ENCODE measurements at regions not wholly inside any gene's neighbourhood (a gene's known extent, or its start where the extent isn't known, plus 50 kb on each side); places are given as distances from the start of the nearest gene placed in this dataset.
A peak's percentile ranks its signal among the peaks of the same experiment; 100 is the strongest.

DNA sequence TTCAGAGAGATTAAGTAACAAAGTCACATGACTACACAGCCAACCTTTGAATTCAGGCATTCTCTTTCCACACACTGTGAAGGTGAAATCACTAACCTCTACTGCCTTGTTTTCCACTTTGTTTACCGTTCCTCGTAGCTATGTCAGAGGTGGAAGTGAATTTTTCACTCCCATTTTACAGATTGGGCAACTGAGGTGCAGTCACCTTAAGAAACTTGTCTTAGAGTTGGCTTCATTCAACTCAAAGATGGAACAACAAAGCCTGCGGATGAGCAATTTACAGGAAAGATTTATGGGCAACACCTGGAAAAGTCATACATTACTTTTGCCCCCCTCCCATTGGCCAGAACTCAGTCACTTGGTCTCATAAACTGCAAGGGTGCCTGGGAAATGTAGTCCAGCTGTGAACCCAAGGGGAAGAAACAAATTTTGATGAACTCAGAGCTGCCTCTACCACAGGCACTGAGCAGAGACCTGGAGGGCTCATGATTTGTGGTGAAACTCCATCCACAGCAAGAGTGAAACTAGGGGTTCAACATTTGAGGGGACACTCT lies 784.6 kb upstream of the EEF2KMT start:
- no peaks in the 10 kb centered on the region for H3K36me3 ChIP-seq (ENCODE audit: control insufficient read depth, insufficient read depth, low read length)
- H3K4me3 ChIP-seq (ENCODE audit: low read length), result no peak overlapping the region
- no peak for DNase-seq
- H3K4me1 ChIP-seq (ENCODE audit: control insufficient read depth, insufficient read depth, low read length), result no peaks in the 10 kb centered on the region
- WGBS (ENCODE audit: insufficient coverage), result no CpG with 5 or more reads among the region's 3 CpGs
- no peaks in the 10 kb centered on the region for H3K9me3 ChIP-seq (replicated peaks; ENCODE audit: control insufficient read depth, low read depth, low read length)
- H3K27me3 ChIP-seq (ENCODE audit: control insufficient read depth, insufficient read depth, low read length), result no peaks in the 10 kb centered on the region
- no peak overlapping the region for H3K27ac ChIP-seq (ENCODE audit: low read length)

DNA sequence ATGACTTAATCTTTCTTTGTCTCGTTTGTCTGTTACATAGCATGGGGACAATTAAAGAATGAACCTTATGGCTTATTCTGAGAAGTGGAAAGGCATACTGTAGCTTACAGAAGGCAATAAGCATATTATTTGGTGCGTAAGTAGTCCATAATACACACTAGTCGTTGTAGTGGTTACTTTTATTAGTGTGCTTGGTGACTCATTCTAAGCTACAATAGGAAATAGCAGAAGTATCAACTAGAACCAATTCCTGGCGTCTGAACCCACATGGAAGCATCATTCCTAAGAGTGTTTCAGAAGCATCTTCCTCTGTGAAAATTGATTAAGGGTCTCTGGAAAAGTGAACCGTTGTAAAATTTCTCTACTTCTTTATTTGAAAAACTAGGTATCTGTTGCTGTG lies 777.8 kb upstream of the EEF2KMT start:
- WGBS (ENCODE audit: insufficient coverage), result 90% methylated on average over 2 of the region's 5 CpGs

DNA sequence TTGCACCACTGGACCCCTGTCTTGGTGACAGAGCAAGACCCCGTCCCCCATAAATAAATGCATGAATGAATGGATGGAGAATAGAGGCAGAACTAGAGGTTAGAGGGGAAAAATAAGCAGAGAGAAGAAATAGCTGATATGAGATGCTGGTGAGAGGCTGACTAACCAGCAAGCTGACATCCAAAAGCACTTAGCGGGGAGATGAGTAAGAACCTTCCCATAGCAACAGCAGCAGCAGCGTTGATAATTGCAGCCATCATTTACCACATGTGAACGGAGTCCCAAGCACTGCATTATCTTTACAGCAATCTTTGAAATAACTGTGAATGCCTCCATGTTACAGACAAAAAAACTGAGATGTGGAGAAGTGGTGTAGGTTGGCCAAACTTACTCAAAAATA lies 777.3 kb upstream of the EEF2KMT start:
- DNase-seq, result no peak
- Histone ChIP-seq H3K4me1 (ENCODE audit: control insufficient read depth, insufficient read depth, low read length) (no peaks in the 10 kb centered on the region), H3K4me3 (ENCODE audit: low read length) (no peak overlapping the region), H3K9me3 (replicated peaks; ENCODE audit: control insufficient read depth, low read depth, low read length) (no peaks in the 10 kb centered on the region), H3K36me3 (ENCODE audit: control insufficient read depth, insufficient read depth, low read length) (no peaks in the 10 kb centered on the region), H3K27me3 (ENCODE audit: control insufficient read depth, insufficient read depth, low read length) (no peaks in the 10 kb centered on the region), H3K27ac (ENCODE audit: low read length) (no peak overlapping the region)
- 100% methylated on average over 2 of the region's 4 CpGs for WGBS (ENCODE audit: insufficient coverage)

More for the DNA sequence above, 777.8 kb upstream of the EEF2KMT start:
- no peaks in the 10 kb centered on the region for H3K9me3 ChIP-seq (replicated peaks; ENCODE audit: control insufficient read depth, low read depth, low read length)
- DNase-seq, result no peak
- no peaks in the 10 kb centered on the region for H3K27me3 ChIP-seq (ENCODE audit: control insufficient read depth, insufficient read depth, low read length)
- H3K36me3 ChIP-seq (ENCODE audit: control insufficient read depth, insufficient read depth, low read length), result no peaks in the 10 kb centered on the region
- H3K27ac ChIP-seq (ENCODE audit: low read length), result no peak overlapping the region
- no peaks in the 10 kb centered on the region for H3K4me1 ChIP-seq (ENCODE audit: control insufficient read depth, insufficient read depth, low read length)
- H3K4me3 ChIP-seq (ENCODE audit: low read length), result no peak overlapping the region

DNA sequence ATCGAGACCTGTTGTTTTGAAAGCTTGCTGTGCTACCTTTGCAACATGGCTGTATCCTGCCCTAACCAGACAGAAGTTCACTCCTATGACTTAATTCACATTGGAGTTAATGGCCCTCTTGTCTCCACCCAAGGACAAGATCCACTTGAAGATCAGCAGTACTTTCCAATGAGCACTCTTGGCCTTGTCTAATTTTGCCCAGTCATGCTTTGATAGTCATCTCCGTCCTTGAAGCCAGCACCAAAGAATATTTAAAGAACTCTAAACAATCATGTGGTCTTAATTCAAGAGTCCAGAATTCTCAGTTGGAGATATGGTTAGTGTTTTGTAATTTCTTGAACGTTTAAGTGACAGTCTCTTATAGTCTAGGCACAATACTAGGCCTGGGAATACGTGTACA lies 775.6 kb upstream of the EEF2KMT start:
- WGBS (ENCODE audit: insufficient coverage), result 83% methylated on average over 1 of the region's 4 CpGs
- Histone ChIP-seq H3K36me3 (ENCODE audit: control insufficient read depth, insufficient read depth, low read length) (no peaks in the 10 kb centered on the region), H3K4me1 (ENCODE audit: control insufficient read depth, insufficient read depth, low read length) (no peaks in the 10 kb centered on the region), H3K27ac (ENCODE audit: low read length) (no peak overlapping the region), H3K9me3 (replicated peaks; ENCODE audit: control insufficient read depth, low read depth, low read length) (no peaks in the 10 kb centered on the region), H3K4me3 (ENCODE audit: low read length) (no peak overlapping the region), H3K27me3 (ENCODE audit: control insufficient read depth, insufficient read depth, low read length) (no peaks in the 10 kb centered on the region)
- DNase-seq, result no peak

DNA sequence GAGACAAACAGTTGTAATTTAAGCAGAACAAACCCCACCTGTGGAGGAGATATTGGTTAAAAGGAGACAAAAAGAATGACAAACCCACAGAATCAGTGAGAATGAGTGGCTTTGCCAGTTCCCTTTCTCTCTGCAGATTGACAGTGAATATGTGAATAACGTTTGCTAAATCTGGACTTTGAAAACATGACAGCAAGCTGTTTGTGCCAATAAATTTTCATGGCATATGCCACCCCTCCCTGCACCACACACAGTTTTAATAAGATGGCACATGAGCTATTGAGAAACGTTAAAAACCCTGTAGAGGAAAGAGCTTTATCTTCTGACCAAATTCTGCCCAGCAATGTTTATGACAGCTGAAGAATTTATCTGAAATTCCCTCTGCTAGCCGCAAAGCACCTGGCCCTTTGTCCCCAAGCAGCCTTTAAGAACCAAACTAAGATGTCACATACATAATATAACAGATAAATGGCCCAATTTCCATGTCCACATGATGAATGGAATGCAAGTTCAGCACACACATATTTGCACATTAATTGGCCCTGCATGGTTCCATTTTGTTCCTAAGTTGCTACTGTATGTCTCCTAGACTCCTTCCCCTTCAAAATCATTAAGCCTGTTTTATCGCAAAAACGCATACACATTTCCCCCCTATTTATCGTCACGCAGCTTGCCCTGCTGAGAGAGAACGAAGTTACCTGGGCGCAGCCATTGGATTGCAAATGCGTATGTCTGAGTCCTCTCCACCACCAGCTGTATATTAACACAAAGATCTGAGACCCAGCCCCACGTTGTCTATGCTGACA lies 773.5 kb upstream of the EEF2KMT start:
- 0% methylated on average over 1 of the region's 11 CpGs for WGBS (ENCODE audit: insufficient coverage)
- no peaks in the 10 kb centered on the region for H3K4me1 ChIP-seq (ENCODE audit: control insufficient read depth, insufficient read depth, low read length)
- no peaks in the 10 kb centered on the region for H3K27me3 ChIP-seq (ENCODE audit: control insufficient read depth, insufficient read depth, low read length)
- no peak overlapping the region for H3K4me3 ChIP-seq (ENCODE audit: low read length)
- H3K36me3 ChIP-seq (ENCODE audit: control insufficient read depth, insufficient read depth, low read length), result no peaks in the 10 kb centered on the region
- H3K27ac ChIP-seq (ENCODE audit: low read length), result no peak overlapping the region
- no peaks in the 10 kb centered on the region for H3K9me3 ChIP-seq (replicated peaks; ENCODE audit: control insufficient read depth, low read depth, low read length)
- DNase-seq, result no peak

DNA sequence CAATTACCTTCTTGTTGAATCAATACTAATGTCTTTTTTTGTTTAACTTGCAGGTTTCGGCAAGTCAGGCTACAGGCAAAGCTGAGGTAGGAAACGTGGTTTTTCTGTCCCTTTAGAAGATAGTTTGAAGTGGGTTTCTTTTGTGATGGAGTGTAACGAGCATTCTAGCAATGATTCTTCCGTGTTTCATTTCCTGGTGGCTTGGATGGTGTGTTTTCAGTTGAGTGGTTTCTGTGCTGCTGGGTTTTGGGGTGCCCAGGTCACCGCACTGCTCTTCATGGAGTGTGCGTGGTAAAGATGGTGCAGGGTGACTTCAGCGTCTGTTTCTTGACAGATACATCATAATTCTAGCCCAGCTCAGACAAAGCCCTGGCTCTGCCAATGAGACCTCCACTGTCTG lies 769.7 kb upstream of the EEF2KMT start:
- Histone ChIP-seq H3K27me3 (ENCODE audit: control insufficient read depth, insufficient read depth, low read length) (no peaks in the 10 kb centered on the region), H3K4me3 (ENCODE audit: low read length) (no peak overlapping the region), H3K36me3 (ENCODE audit: control insufficient read depth, insufficient read depth, low read length) (no peaks in the 10 kb centered on the region), H3K4me1 (ENCODE audit: control insufficient read depth, insufficient read depth, low read length) (peaks cover 7% of the 10 kb centered on the region), H3K27ac (ENCODE audit: low read length) (no peak overlapping the region), H3K9me3 (replicated peaks; ENCODE audit: control insufficient read depth, low read depth, low read length) (no peaks in the 10 kb centered on the region)
- WGBS (ENCODE audit: insufficient coverage), result 50% methylated on average over 1 of the region's 7 CpGs
- no peak for DNase-seq

DNA sequence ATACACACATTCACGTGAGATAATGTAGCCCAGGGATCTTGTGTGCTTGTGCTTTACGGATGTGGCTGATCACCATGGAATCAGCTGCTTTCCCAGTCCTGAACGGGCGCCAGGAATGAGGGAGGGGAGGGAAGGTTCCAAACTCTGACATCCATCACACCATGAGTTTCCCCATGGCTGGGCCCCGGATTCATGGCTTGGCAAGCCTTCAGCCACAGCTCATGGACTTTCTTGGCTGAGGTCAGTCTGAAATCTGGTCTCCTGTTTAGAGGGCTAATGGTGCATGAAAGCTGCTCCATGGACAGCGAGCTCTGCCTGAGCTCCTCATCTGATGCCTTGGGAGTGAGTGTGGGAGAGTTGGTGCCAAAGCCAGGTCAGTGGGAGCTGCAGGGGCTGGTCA lies 767.6 kb upstream of the EEF2KMT start:
- no peaks in the 10 kb centered on the region for H3K36me3 ChIP-seq (ENCODE audit: control insufficient read depth, insufficient read depth, low read length)
- H3K4me1 ChIP-seq (ENCODE audit: control insufficient read depth, insufficient read depth, low read length), result peaks cover 7% of the 10 kb centered on the region
- H3K27ac ChIP-seq (ENCODE audit: low read length), result no peak overlapping the region
- H3K4me3 ChIP-seq (ENCODE audit: low read length), result no peak overlapping the region
- peaks cover 3% of the 10 kb centered on the region for H3K27me3 ChIP-seq (ENCODE audit: control insufficient read depth, insufficient read depth, low read length)
- H3K9me3 ChIP-seq (replicated peaks; ENCODE audit: control insufficient read depth, low read depth, low read length), result no peaks in the 10 kb centered on the region
- DNase-seq, result peak; percentile 62
- 41% methylated on average over 4 of the region's 6 CpGs for WGBS (ENCODE audit: insufficient coverage)

DNA sequence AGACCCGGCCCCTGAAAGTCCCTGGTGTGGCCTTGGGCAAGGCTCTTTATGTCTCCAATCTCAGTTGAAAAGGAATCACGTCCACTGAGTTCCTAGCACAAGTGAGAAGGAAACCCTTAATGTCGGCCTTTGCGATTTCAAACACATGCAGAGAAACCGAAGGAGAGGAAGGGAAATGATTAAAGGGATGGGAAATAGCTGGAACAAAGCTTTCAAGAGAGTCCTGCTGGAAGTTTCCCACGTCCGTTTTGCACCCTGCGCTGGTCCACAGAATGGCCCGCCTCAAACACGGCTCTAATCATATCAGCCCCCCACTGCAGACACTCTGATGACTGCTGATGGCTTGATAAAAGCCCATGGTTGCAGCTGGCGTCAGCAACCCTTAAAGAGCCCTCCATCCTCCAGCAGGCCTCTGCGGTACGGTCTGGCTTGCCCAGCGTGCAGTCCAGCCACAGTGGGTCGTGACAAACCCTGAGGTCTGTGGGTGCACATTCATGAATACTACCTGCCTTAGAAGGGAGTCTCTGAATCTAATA lies 765.5 kb upstream of the EEF2KMT start:
- H3K27ac ChIP-seq (ENCODE audit: low read length), result no peak overlapping the region
- H3K36me3 ChIP-seq (ENCODE audit: control insufficient read depth, insufficient read depth, low read length), result no peaks in the 10 kb centered on the region
- no peak for DNase-seq
- H3K27me3 ChIP-seq (ENCODE audit: control insufficient read depth, insufficient read depth, low read length), result peaks cover 3% of the 10 kb centered on the region
- WGBS (ENCODE audit: insufficient coverage), result 43% methylated on average over 13 of the region's 15 CpGs
- no peak overlapping the region for H3K4me3 ChIP-seq (ENCODE audit: low read length)
- peaks cover 7% of the 10 kb centered on the region for H3K4me1 ChIP-seq (ENCODE audit: control insufficient read depth, insufficient read depth, low read length)
- no peaks in the 10 kb centered on the region for H3K9me3 ChIP-seq (replicated peaks; ENCODE audit: control insufficient read depth, low read depth, low read length)

DNA sequence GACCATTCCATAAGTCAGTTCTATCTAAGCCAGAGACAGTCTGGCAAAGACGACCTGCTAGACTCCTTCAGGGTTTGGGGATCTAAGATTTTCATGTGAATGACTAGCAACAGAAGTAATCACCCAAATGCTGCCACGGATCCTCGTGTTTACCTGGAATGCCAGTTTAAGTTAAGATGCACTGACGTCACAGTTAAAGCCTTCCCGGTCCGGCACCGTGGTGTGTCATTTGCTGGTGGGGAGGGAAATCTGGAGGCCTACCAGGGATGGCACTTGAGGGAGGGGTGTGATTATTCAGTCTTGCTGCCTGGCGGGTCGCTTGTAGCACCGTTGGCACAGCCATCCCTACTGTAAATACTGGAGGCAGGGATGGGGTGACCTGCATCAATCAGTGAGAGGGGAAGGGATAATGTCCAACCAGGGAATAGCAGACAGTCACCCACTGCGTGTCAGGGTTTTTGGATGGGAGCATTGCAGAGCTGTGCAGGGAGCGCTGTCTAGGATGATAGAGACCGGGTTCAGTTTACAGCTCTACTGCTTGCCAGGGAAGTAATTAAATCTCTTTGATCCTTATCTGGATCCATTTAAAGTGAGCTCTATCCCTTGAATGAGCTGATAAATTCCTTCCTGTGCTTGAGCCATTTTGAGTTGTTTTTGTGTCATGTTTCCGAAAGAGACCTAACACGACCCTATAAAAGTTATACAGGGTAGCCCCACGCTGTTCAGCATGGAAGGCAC lies 764.7 kb upstream of the EEF2KMT start:
- H3K4me3 ChIP-seq (ENCODE audit: low read length), result no peak overlapping the region
- H3K4me1 ChIP-seq (ENCODE audit: control insufficient read depth, insufficient read depth, low read length), result peaks cover 7% of the 10 kb centered on the region
- WGBS (ENCODE audit: insufficient coverage), result 36% methylated on average over 10 of the region's 16 CpGs
- H3K27me3 ChIP-seq (ENCODE audit: control insufficient read depth, insufficient read depth, low read length), result peaks cover 3% of the 10 kb centered on the region
- no peaks in the 10 kb centered on the region for H3K36me3 ChIP-seq (ENCODE audit: control insufficient read depth, insufficient read depth, low read length)
- DNase-seq, result no peak
- no peak overlapping the region for H3K27ac ChIP-seq (ENCODE audit: low read length)
- H3K9me3 ChIP-seq (replicated peaks; ENCODE audit: control insufficient read depth, low read depth, low read length), result no peaks in the 10 kb centered on the region

DNA sequence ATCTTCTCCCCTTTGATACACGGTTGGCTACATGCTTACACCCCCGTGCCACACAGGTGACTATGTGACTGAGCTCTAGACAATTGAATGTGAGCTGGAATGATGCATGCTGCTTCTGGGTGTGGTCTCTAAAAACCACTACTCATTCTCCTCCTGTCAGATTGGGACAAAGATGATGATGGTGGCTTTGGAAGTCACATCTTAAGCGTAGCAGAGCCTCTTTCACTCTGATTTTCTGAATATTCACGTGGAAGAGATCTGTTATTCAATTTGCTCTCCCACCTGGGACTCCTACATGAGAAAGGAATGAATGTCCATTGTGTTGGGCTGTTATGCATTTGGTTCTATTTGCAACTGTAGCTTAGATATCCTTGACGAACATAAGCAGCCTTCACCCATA lies 763.6 kb upstream of the EEF2KMT start:
- no peak overlapping the region for H3K27ac ChIP-seq (ENCODE audit: low read length)
- H3K4me1 ChIP-seq (ENCODE audit: control insufficient read depth, insufficient read depth, low read length), result peaks cover 7% of the 10 kb centered on the region
- H3K9me3 ChIP-seq (replicated peaks; ENCODE audit: control insufficient read depth, low read depth, low read length), result no peaks in the 10 kb centered on the region
- no peak for DNase-seq
- H3K27me3 ChIP-seq (ENCODE audit: control insufficient read depth, insufficient read depth, low read length), result peaks cover 3% of the 10 kb centered on the region
- H3K36me3 ChIP-seq (ENCODE audit: control insufficient read depth, insufficient read depth, low read length), result no peaks in the 10 kb centered on the region
- no CpG with 5 or more reads among the region's 5 CpGs for WGBS (ENCODE audit: insufficient coverage)
- H3K4me3 ChIP-seq (ENCODE audit: low read length), result no peak overlapping the region
